HG03432 (cell line): ENCODE measurements at regions not wholly inside any gene's neighbourhood (a gene's known extent, or its start where the extent isn't known, plus 50 kb on each side); places are given as distances from the start of the nearest gene placed in this dataset.

Experiments
- ATAC-seq: cut with Tn5 transposase; IDR thresholded peaks from one replicate; pipeline ENCODE4 v1.9.1; 2021; ENCODE audit warnings: mild to moderate bottlenecking, moderate library complexity; ENCODE audit not compliant: unreplicated experiment

DNA sequence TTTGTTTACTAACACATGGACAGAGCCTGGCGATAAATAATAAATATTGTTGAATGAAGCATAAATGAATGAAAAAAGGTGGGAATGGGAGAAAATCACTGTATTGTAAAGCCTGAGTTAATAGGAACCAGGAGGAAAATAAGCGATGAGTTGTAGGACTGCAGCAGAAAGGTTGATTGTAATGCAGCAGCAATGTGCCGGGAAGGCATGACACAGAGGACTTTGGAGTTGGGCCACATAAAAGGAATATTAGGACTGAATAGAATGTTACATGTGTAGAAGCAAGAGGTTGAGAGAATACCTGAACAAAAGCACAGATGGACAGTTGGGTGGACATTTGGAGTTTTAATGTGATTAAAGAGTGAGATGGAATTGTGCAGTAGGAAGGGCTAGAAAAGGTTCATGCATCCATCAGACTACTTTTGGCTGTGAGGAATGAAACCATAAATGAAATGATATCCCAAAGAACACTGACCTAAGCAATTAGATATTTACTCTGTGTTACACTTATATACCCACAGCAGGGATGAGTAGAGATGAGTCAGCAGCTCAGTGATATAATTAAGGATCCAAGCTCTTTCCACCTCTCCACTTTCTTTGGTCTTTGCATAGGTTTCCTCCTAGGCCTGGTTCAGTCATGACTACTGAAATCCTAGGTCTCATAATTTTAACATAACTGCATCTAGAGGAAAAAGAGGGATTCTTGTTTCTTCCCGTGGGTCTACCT lies 55.4 kb downstream of the CCER1 start:
- ATAC-seq: no peak

DNA sequence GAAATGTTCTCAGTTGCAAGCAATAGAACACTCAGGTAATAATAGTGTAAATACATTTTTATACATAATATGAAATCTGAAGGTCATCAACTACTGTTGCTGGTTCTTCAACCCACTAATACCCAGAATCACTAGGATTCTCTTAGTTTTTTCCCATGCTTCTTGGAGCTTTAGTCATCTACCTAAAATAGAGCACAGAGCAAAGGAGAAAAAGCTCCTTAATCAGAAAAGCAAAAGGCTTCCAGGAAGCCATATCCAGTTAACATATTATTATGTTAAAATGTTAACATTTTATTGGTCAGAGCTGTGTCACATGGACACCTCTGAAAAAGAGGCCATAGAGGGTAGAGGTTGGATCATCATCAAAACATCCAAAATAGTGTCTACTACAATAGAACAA lies 57.0 kb downstream of the CCER1 start:
- no peak for ATAC-seq

DNA sequence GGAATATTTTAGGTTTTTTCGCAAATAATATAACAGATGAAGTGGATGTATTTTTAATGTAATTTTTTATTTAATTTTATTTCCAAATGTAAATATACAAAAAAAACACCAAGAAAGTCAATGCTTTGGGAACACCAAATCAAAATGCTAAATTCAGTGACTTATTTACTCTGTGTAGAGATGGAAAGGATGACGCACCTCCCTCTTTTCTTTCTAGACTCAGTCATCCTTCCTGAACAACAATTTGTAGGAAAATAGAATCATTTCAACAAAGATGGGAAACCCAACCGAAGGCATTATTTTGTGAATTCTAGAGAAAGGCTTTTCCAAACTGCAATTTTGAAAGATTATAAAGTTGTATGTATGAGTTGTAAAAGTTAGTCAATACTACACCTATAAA lies 57.7 kb downstream of the CCER1 start:
- ATAC-seq: no peak

DNA sequence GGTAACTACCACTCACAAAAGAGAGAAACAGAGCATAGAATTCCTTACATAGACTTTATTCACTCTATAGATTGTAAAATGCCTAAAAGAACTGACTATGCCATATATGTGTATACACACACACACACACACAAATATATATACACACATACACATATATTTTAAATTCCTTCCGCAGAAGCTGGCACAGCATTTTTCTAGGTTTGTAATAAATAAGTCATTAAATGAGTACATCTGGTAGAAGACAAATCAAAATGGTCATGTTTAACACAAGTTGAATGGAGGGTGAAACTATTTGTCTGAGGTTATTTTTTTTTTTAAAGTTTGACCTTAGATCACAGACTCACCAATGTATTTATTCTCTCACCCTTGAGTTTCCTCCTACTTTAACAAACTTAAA lies 58.2 kb downstream of the CCER1 start:
- ATAC-seq: no peak

DNA sequence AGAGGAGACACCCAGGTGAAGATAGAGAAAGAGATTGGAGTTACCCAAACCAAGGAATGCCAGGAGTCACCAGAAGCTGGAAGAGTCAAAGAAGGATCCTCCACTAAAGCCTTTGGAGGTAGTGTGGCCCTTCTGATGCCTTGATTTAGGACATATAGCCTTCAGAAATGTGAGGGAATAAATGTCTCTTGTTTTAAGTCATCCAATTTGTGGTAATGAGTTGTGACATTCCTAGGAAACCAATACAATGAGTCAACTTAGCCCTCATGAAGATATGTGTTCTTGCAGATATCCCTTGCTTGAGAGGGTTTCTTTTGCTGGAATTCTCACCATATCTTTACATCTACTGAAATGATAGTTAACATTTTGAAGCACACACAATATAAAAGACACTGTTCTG lies 58.8 kb downstream of the CCER1 start:
- no peak for ATAC-seq

DNA sequence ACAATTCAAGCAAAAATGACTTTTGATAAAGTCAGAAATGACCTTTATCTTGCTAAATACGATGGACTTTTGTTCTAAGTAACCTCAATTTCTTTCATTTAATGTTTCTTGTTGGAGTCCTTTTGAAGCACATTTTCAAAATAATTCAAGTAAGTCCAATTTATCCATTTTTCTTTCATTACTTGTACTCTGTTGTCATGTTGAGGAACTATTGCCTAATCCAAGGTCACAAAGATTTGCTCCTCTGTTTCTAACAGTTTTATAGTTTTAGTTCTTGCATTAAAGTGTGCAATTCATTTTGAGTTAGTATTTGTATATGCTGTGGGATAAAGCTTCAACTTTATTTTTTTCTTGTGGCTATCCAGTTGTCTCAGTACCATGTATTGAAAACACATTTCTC lies 66.7 kb downstream of the CCER1 start:
- ATAC-seq: no peak

DNA sequence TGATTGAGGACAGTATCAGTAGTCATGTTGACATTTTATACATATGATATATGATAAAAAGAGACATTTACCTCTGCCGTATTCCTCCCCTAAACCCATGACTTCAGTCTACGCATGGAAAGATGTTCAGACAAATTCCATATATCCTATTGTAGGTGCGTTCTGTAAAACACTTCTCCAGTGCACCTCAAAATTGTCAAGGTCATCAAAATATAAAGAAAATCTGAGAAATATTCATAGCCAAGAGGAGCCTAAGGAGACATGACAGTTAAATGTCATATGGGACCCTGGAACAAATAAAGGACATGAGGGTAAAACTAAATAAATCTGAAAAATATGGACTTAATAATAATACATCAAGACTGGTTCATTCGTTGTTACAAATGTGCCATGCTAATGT lies 71.5 kb downstream of the CCER1 start:
- ATAC-seq: no peak

DNA sequence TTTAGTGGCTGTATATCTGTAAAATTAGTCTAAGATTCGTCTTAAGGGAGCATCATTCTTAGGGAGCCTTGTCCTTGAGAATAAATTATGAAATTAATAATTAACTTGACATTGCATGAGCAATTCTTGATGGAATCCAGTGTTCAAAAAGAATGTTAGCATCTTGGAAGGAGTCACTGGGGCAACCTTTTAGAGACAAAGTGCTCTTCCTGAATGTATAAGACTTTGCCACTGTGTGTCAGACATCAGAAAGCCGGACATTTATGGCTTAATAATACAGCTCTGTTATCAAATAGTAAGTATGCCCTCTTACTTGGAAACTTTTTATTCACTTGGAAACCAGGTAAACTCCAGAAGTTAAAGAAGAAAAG lies 83.3 kb downstream of the CCER1 start:
- ATAC-seq: no peak

DNA sequence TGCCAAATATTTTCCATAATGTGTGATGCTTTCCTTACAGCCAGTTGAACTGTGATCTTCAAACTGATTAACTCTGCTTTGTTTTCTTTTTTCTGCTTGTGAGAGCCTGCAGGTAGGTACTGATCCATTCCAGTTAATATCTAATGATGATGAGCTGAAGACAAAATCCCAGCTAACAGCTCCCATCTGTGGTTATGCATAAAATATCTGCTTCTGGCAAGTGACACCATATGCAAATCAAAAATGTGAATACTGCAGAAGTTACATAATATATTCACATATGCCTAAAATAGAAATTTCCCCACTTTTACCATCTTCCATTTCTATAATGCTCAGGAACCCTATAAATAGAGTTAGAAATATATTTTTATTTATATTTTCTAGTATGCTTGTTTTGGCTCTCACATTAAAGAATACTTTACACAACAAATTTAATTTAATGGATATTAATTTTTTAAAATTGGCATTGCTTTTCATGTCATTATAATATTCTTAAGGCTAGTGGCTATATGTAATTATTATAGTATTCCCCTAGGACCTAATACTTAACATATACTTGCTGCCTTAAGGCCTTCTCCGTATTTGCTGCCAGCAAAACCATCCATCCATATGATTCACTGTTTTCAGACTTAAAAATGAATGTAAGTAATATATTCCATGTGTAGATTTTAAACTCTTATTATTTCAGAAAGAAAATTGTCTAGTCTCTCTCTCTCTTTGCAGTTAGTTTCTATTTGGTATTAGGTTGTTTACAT lies 83.8 kb downstream of the CCER1 start:
- no peak for ATAC-seq

DNA sequence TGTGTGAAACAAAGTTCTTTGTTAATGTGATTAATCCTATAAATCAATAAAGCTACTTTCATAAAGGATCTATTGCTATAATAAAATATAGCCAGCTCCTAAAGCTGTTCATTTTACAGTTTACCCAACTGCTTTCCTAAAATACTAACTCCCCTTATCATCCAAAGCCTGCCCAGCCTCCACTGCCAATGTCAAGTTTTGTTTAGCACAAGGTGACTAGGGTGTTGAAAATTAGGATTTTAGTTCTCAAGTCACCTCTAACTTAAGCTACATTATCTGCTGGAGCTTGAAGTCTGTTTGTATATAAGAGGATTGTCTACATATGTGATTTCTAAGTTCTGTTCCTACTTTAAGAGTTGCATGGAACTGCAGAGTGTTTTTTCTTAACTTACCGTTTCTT lies 86.3 kb downstream of the CCER1 start:
- no peak for ATAC-seq

DNA sequence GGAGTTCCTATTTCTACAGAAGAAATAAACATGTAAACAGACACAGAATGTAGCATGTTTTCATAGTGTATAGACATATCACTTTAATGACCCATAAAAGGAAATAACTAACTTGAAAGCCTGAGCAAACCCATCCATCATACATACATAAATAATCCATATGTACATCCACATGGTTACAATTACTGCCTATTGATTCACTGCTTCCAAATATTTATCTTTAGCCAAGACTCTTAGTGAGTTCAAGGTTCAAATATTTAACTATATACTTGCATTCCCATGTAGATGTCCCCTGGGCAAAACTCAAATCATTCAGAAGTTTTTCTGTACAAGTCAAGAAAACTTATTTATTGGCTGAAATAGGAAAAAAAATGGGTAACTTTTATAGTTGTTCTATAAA lies 95.4 kb downstream of the CCER1 start:
- no peak for ATAC-seq

DNA sequence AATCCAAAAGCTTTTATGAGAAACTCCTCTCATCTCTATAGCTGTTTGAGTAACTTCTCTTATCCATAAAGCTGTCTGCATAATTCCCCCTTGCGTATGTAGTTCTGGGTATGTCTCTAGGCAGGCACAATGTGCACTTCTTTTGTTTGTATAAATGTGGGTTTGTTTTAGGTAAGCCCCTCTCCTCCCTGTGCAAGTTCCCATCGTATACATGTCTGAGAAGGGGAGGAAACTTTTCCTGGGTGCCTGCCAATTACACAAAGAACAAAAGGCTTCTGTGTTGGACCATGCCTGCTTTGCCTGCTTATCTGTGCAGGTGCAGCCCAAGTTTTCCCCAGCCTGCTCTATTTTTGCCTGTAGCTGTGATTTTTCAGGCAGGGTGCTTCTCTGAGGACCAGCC lies 96.7 kb downstream of the CCER1 start:
- peak; percentile 59 for ATAC-seq

DNA sequence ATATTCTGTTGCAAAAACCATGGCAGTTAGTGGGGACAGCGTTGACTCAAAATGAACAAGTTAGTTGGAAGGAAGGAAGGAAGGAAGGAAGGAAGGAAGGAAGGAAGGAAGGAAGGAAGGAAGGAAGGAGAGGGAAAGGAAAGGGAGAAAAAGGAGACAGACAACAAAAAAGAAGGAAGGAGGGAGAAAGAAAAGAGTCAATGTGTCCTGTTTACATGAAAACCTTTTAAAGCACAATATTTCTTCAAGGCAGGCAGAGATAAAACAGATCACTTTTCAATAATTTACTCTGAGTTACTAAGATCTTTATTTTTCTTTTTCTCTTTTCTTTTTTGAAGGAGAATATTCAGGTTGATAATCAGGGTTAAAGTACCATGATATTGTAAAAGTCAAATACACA lies 99.4 kb downstream of the CCER1 start:
- no peak for ATAC-seq

DNA sequence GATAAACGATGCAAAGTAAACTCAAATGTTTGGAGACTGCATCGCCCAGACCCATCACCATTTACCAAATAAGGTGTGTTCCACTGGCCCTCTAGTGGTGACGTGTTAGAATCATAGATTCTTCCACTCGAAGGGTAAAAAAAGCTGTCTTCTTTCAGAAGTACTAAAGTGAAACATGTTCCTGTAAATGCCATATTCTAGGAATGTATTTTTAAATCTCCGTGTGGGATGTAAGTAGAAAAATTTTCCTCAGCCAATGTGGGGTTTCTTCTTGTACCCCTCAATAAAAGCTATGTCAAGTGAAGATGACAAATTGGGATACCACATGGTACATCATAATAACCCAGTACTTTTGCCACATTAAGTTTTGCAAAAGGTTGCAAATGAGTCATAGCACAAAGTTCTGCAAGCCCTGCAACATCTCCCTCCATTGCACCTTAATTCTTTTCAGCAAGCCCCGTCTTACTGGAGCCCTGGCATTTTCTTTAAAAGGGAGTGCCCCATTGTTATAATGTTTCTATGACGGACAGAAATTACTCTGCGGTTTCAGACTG lies 100.8 kb downstream of the CCER1 start:
- ATAC-seq: peak; percentile 76

DNA sequence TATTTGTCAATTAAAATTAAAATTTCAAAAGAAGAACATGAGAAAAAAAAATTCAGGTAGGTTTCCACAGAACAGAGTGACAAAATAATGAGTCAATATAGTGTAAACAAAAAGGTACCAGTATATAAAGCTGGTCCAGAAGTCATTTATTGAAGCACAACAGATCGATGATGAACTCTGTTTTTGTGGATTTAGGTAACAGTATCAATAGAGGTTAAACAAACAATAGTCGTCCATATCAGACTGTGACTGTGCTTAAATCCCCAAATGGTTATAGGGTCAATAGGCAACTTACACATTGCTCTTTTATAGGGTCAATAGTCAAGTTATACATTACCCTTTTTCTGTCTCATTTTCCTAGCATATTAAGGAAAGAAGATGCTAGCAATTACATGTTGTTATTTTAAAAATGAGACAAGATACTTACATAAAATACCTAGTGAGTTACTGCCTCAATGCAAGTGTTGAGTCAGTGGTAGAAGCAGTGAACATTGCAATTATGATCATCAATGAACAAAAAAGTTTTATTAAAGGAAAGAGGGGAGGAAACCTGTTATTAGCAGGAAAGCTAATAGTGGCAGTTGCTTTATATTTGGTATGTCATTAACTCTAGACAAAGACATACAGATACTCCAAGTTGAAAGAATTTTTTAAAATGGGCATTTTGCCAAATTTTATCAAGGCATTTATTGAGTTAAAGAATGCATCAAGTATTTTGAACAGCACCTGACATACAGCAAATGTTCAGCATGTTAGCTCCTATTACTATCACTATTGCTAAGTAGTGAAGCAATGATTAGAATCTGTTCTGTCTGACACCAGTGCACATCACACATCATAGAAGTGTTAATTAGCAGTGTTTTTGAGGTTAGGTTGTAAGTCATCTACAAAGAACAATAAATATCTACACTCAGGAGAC lies 102.9 kb downstream of the CCER1 start:
- ATAC-seq: no peak

DNA sequence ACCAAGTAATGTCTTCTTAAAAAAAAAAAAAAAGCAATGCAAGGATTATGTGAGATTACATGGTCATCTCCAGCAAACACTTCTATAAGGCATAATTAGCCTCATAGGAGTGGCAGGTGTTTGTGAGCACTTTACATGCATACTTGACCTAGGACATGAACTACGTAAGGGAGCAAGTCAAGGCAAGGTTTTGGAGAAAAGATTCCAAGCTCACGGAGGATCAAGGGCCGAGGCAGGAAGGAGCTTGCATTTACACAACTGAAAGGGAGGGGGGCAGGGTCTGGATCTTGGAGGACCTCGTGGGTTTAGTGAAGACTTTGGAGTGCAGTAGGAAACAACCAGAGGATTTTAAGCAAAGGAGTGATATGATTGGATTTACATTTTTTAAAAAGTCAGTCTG lies 112.5 kb downstream of the CCER1 start:
- no peak for ATAC-seq

DNA sequence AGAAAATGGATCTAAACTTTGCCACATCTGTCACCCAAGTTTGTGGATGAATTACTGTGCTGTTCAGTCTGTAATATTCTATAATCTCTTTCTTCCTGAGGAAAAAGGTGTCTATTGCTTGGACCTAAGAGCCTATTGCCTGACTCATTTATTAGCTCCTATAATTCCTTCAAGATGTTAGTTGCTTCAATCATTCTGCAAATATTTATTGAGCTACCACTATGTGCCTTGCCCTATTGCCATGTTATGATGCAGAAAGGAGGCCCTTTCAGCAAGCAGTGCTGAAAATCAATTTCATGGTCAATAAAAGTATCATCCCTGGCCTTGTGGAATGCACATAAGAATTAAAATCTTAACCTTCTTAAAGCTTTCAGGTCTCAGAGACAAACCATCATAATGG lies 113.6 kb downstream of the CCER1 start:
- no peak for ATAC-seq

DNA sequence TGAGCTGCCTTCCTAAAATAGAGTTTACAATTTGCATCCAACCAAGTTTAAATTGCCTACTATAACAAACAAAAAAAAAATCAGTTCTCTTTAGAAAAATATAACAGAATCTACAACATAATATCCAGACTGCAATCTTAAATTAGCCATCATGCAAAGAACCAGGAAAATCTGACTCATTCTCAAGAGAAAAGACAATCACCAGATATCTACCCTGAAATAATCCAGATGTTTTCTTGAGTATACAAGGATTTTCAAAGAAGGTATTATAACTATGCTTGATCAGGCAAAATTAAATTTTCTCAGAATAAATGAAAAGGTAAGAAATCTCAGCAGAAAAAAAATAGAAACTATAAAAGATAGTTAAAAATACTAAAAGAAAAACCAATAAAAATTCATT lies 115.6 kb downstream of the CCER1 start:
- no peak for ATAC-seq

DNA sequence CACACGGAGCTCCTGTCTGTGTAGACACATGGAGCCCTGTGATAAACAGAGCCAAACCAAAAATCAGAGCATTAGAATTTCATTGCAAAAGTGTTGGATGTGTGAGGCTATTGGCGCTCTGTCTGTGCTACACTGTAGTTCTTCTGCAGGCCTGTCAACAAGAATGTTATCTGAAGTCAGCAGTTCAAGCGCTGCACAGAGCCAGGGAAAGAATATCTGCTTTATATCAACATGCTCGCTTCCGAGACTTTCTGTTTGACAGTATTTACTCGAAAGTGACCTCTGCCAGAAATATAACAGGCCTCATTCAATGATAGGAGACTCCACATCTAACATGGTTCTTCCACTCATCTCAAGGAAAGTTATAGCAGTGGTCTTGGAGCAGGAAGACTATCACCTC lies 118.3 kb downstream of the CCER1 start:
- ATAC-seq: no peak

DNA sequence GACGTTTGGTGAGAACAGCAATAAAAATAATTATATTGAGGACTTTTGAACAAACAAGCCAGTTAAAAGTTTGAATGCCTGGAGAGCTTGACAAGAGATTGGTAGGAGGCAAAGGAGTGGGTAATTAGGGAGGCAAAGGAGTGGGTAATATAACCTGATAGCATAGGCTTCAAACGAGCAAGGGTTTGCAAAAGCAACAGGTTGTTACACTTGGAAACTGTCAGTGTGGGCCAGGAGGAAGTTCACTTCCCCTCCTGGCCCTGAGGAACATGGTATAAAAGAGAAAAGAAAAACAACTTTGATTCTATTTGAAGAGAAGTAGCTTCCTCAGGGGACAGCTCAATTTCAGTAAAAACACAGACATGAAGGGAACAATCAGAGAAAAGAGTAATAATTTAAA lies 121.7 kb downstream of the CCER1 start:
- no peak for ATAC-seq

DNA sequence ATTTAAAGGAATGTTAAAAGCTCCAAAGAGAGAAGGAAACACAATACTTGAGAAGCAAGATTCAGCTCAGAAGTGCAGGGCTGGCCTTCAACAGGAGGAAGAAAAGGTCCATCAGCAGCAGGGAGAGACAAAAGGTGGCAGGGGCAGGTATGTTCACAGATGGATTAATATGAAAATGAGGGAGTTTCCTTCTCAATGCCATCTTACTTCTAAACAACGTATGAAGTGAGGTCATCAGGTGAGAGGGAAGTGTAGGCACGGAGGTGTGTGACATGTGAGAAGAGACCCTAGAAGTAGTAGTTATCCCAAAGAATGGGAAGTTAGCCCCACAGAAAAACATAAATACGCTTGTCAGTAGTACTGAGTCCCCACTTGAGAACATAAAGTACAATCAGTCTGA lies 122.5 kb downstream of the CCER1 start:
- no peak for ATAC-seq
